H9 (cell line): ENCODE measurements at regions not wholly inside any gene's neighbourhood (a gene's known extent, or its start where the extent isn't known, plus 50 kb on each side); places are given as distances from the start of the nearest gene placed in this dataset.

Experiments
- DNase-seq: peaks from one replicate; pipeline ENCODE4 v3.0.0-alpha.2; 2017
- H2AFZ ChIP-seq: one replicate; pipeline ENCODE4 v1.6.1; 2013; ENCODE audit warnings: mild to moderate bottlenecking, low read length, control low read depth, moderate library complexity
- H2AK5ac ChIP-seq: 2 replicates; pipeline ENCODE4 v1.6.1; 2013; ENCODE audit warnings: low read length, control low read depth, mixed read lengths; ENCODE audit not compliant: insufficient read length
- H2BK120ac ChIP-seq: one replicate; pipeline ENCODE4 v1.6.1; 2013; ENCODE audit warnings: low read depth, mild to moderate bottlenecking, low read length, control low read depth, inconsistent platforms; ENCODE audit not compliant: poor library complexity, severe bottlenecking
- H2BK12ac ChIP-seq: 2 replicates; pipeline ENCODE4 v1.6.1; 2013; ENCODE audit warnings: low read length, control low read depth, mixed read lengths, low read depth; ENCODE audit not compliant: insufficient read length
- H2BK15ac ChIP-seq: 2 replicates; pipeline ENCODE4 v1.6.1; 2013; ENCODE audit warnings: low read depth, low read length, control low read depth
- H2BK20ac ChIP-seq: one replicate; pipeline ENCODE4 v1.6.1; 2013; ENCODE audit warnings: low read depth, mild to moderate bottlenecking, low read length, control low read depth, inconsistent platforms; ENCODE audit not compliant: poor library complexity, severe bottlenecking
- H2BK5ac ChIP-seq: 2 replicates; pipeline ENCODE4 v1.6.1; 2013; ENCODE audit warnings: low read length, control low read depth, mixed read lengths; ENCODE audit not compliant: insufficient read length
- H3K14ac ChIP-seq: 2 replicates; pipeline ENCODE4 v1.6.1; 2013; ENCODE audit warnings: low read length, control low read depth; ENCODE audit not compliant: insufficient read depth
- H3K18ac ChIP-seq: 2 replicates; pipeline ENCODE4 v1.6.1; 2013; ENCODE audit warnings: low read depth, mild to moderate bottlenecking, mixed read lengths, low read length, control low read depth; ENCODE audit not compliant: insufficient read length
- H3K23ac ChIP-seq: 2 replicates; pipeline ENCODE4 v1.6.1; 2013; ENCODE audit warnings: low read length, control low read depth, mixed read lengths, low read depth; ENCODE audit not compliant: insufficient read length
- H3K23me2 ChIP-seq: 2 replicates; pipeline ENCODE4 v1.6.1; 2013; ENCODE audit warnings: low read depth, mild to moderate bottlenecking, mixed read lengths, low read length, control low read depth; ENCODE audit not compliant: insufficient read length, poor library complexity, severe bottlenecking
- H3K27ac ChIP-seq: 2 replicates; pipeline ENCODE4 v1.5.1; 2013; ENCODE audit warnings: low read length, control low read depth, mixed read lengths, low read depth; ENCODE audit not compliant: insufficient read length
- H3K27me3 ChIP-seq: 2 replicates; pipeline ENCODE4 v1.6.1; 2013; ENCODE audit warnings: low read length, control low read depth, inconsistent platforms; ENCODE audit not compliant: insufficient read depth
- H3K4ac ChIP-seq: 2 replicates; pipeline ENCODE4 v1.6.1; 2013; ENCODE audit warnings: low read depth, mild to moderate bottlenecking, control low read depth, inconsistent platforms, low read length, moderate library complexity
- H3K4me1 ChIP-seq: 2 replicates; pipeline ENCODE4 v1.6.1; 2013; ENCODE audit warnings: low read length, control low read depth, inconsistent platforms; ENCODE audit not compliant: insufficient read depth
- H3K4me2 ChIP-seq: 2 replicates; pipeline ENCODE4 v1.6.1; 2013; ENCODE audit warnings: low read length, control low read depth, mixed read lengths; ENCODE audit not compliant: insufficient read length, insufficient read depth
- H3K56ac ChIP-seq: 2 replicates; pipeline ENCODE4 v1.6.1; 2013; ENCODE audit warnings: low read depth, mild to moderate bottlenecking, mixed read lengths, low read length, control low read depth; ENCODE audit not compliant: insufficient read length
- H3K79me1 ChIP-seq: 2 replicates; pipeline ENCODE4 v1.6.1; 2013; ENCODE audit warnings: low read depth, mild to moderate bottlenecking, moderate library complexity, low read length, control low read depth, inconsistent platforms; ENCODE audit not compliant: insufficient read depth, poor library complexity, severe bottlenecking
- H3K79me2 ChIP-seq: 2 replicates; pipeline ENCODE4 v1.6.1; 2013; ENCODE audit warnings: low read length, control low read depth, inconsistent platforms; ENCODE audit not compliant: insufficient read depth
- H3K9ac ChIP-seq: 2 replicates; pipeline ENCODE4 v1.6.1; 2013; ENCODE audit warnings: low read length, control low read depth, mixed read lengths; ENCODE audit not compliant: insufficient read length; ENCODE audit errors: extremely low read depth
- H3K9me3 ChIP-seq: one replicate; pipeline ENCODE4 v1.6.1; 2013; ENCODE audit warnings: low read depth, low read length, inconsistent platforms; ENCODE audit not compliant: control insufficient read depth
- H3T11ph ChIP-seq: one replicate; pipeline ENCODE4 v1.6.1; 2013; ENCODE audit warnings: mild to moderate bottlenecking, low read length, control low read depth, inconsistent platforms
- H4K20me1 ChIP-seq: one replicate; pipeline ENCODE4 v1.6.1; 2013; ENCODE audit not compliant: control insufficient read depth, insufficient read length, insufficient read depth
- H4K5ac ChIP-seq: 2 replicates; pipeline ENCODE4 v1.6.1; 2013; ENCODE audit warnings: low read depth, mild to moderate bottlenecking, mixed read lengths, low read length, control low read depth; ENCODE audit not compliant: insufficient read length
- H4K8ac ChIP-seq: replicated peaks from 2 replicates; pipeline ENCODE4 v1.6.1; 2013; ENCODE audit warnings: low read length, control low read depth, mixed read lengths, low read depth; ENCODE audit not compliant: insufficient read length
- H4K91ac ChIP-seq: 2 replicates; pipeline ENCODE4 v1.6.1; 2013; ENCODE audit warnings: low read depth, mild to moderate bottlenecking, moderate library complexity, mixed read lengths, low read length, control low read depth; ENCODE audit not compliant: insufficient read length
- H3K27ac Mint-ChIP-seq, 3 experiments: 2 replicates in 2 of 3; 3 replicates in 1 of 3; pipeline ENCODE4 v1.8.0; 2020 to 2021; ENCODE audit warnings: mixed read lengths in 3 of 3, mild to moderate bottlenecking in 1 of 3, moderate library complexity in 1 of 3
- H3K27me3 Mint-ChIP-seq: 2 replicates; pipeline ENCODE4 v1.8.0; 2021; ENCODE audit warnings: low read depth, mild to moderate bottlenecking, moderate library complexity, mixed read lengths
- H3K36me3 Mint-ChIP-seq, 3 experiments: 2 replicates in 2 of 3; 3 replicates in 1 of 3; pipeline ENCODE4 v1.8.0; 2020 to 2021; ENCODE audit warnings: low read depth in 3 of 3, mixed read lengths in 3 of 3; ENCODE audit not compliant: insufficient read depth in 1 of 3
- H3K4me1 Mint-ChIP-seq, 2 experiments: 2 replicates each; pipeline ENCODE4 v1.8.0; 2020; ENCODE audit warnings: mixed read lengths in 2 of 2
- H3K4me3 Mint-ChIP-seq, 2 experiments: 2 replicates in 1 of 2; 3 replicates in 1 of 2; pipeline ENCODE4 v1.8.0; 2020 to 2021; ENCODE audit warnings: mild to moderate bottlenecking in 2 of 2, mixed read lengths in 2 of 2, moderate library complexity in 1 of 2
- H3K9me3 Mint-ChIP-seq, 2 experiments: 2 replicates in 1 of 2; 3 replicates in 1 of 2; pipeline ENCODE4 v1.8.0; 2020; ENCODE audit warnings: mild to moderate bottlenecking in 2 of 2, mixed read lengths in 2 of 2, moderate library complexity in 1 of 2
- WGBS: extraction: QIAGEN DNeasy Blood & Tissue Kit; methylation state at CpG from one replicate; pipeline ENCODE4 v1.1.7; 2013; ENCODE audit warnings: missing lambda C conversion rate, low lambda C conversion rate, mixed read lengths; ENCODE audit not compliant: insufficient read length; ENCODE audit errors: extremely low coverage; 5-methylcytosine and 5-hydroxymethylcytosine counted together
- TF ChIP-seq, protein P1 (sequence below): fragments of 200-600 bp; sonication (generic); conservative IDR thresholded peaks from 3 replicates; pipeline ENCODE4 v1.8.0; 2021; ENCODE audit warnings: antibody characterized with exemption, mild to moderate bottlenecking

GRCh38 chr9:1947438-1947837, 67.7 kb upstream of the SMARCA2 start:
- Mint-ChIP-seq H3K27ac (no peak overlapping the region), H3K4me1 (peaks cover 0 to 2% of the 10 kb centered on the region in 2 experiments; a peak in 1 of 4 replicates), H3K36me3 (no peaks in the 10 kb centered on the region), H3K9me3 (no peaks in the 10 kb centered on the region), H3K27me3 (no peaks in the 10 kb centered on the region), H3K4me3 (no peak overlapping the region)
- Histone ChIP-seq H3K14ac (no peak overlapping the region), H2BK120ac (no peak overlapping the region), H4K5ac (no peak overlapping the region), H3K23me2 (no peaks in the 10 kb centered on the region), H4K20me1 (no peaks in the 10 kb centered on the region), H3K4me1 (peaks cover 5% of the 10 kb centered on the region; the same call in 1 of the 2 replicates), H4K8ac (no peak overlapping the region), H3K56ac (no peak overlapping the region), H2BK15ac (no peak overlapping the region), H3K18ac (no peak overlapping the region), H3K4me2 (no peak overlapping the region), H3K79me1 (no peaks in the 10 kb centered on the region), H4K91ac (no peak overlapping the region), H2AFZ (no peak overlapping the region), H3K23ac (no peak overlapping the region), H3K27me3 (no peaks in the 10 kb centered on the region), H2BK20ac (no peak overlapping the region), H2BK12ac (no peak overlapping the region), H3K79me2 (no peaks in the 10 kb centered on the region), H2AK5ac (no peak overlapping the region), H3K9me3 (no peaks in the 10 kb centered on the region), H3T11ph (no peak overlapping the region), H3K4ac (no peak overlapping the region), H3K9ac (no peak overlapping the region), H3K27ac (no peak overlapping the region), H2BK5ac (no peak overlapping the region)
- WGBS, result no CpG with 5 or more reads among the region's 4 CpGs
- TF ChIP-seq, protein P1, sequence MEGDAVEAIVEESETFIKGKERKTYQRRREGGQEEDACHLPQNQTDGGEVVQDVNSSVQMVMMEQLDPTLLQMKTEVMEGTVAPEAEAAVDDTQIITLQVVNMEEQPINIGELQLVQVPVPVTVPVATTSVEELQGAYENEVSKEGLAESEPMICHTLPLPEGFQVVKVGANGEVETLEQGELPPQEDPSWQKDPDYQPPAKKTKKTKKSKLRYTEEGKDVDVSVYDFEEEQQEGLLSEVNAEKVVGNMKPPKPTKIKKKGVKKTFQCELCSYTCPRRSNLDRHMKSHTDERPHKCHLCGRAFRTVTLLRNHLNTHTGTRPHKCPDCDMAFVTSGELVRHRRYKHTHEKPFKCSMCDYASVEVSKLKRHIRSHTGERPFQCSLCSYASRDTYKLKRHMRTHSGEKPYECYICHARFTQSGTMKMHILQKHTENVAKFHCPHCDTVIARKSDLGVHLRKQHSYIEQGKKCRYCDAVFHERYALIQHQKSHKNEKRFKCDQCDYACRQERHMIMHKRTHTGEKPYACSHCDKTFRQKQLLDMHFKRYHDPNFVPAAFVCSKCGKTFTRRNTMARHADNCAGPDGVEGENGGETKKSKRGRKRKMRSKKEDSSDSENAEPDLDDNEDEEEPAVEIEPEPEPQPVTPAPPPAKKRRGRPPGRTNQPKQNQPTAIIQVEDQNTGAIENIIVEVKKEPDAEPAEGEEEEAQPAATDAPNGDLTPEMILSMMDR, result no peak
- DNase-seq, result no peak
